GM06990 (cell line): ENCODE measurements at regions not wholly inside any gene's neighbourhood (a gene's known extent, or its start where the extent isn't known, plus 50 kb on each side); places are given as distances from the start of the nearest gene placed in this dataset.

Experiments used
- DNase-seq: peaks from one replicate; pipeline ENCODE4 v3.0.0-alpha.2; 2011; ENCODE audit not compliant: insufficient read length; ENCODE audit errors: extremely low read depth
- H3K27me3 ChIP-seq: replicated peaks from 2 replicates; pipeline ENCODE4 v1.6.0; 2011; ENCODE audit warnings: low read length; ENCODE audit not compliant: control insufficient read depth, insufficient read depth
- H3K36me3 ChIP-seq: 2 replicates; pipeline ENCODE4 v1.5.1; 2011; ENCODE audit warnings: low read length; ENCODE audit not compliant: control insufficient read depth, insufficient read depth
- H3K4me3 ChIP-seq: replicated peaks from 2 replicates; pipeline ENCODE4 v1.5.1; 2011; ENCODE audit warnings: low read depth, mild to moderate bottlenecking, control low read depth, low read length
- TF ChIP-seq, protein P1 (sequence below): IDR thresholded peaks from 2 replicates; pipeline ENCODE4 v1.5.1; 2011; ENCODE audit warnings: low read length, control low read depth, mild to moderate bottlenecking, inconsistent platforms; ENCODE audit not compliant: insufficient read depth, poor library complexity, severe bottlenecking

GRCh38 chr15:89035658-89036057 lies 52.6 kb upstream of the ABHD2 start:
- no peak for DNase-seq
- no peak overlapping the region for H3K4me3 ChIP-seq
- H3K27me3 ChIP-seq = no peaks in the 10 kb centered on the region
- TF ChIP-seq, protein P1, sequence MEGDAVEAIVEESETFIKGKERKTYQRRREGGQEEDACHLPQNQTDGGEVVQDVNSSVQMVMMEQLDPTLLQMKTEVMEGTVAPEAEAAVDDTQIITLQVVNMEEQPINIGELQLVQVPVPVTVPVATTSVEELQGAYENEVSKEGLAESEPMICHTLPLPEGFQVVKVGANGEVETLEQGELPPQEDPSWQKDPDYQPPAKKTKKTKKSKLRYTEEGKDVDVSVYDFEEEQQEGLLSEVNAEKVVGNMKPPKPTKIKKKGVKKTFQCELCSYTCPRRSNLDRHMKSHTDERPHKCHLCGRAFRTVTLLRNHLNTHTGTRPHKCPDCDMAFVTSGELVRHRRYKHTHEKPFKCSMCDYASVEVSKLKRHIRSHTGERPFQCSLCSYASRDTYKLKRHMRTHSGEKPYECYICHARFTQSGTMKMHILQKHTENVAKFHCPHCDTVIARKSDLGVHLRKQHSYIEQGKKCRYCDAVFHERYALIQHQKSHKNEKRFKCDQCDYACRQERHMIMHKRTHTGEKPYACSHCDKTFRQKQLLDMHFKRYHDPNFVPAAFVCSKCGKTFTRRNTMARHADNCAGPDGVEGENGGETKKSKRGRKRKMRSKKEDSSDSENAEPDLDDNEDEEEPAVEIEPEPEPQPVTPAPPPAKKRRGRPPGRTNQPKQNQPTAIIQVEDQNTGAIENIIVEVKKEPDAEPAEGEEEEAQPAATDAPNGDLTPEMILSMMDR = no peak
- H3K36me3 ChIP-seq = no peaks in the 10 kb centered on the region

GRCh38 chr15:89038146-89038545 lies 50.1 kb upstream of the ABHD2 start:
- TF ChIP-seq, protein P1 = no peak
- Histone ChIP-seq H3K27me3 (no peaks in the 10 kb centered on the region), H3K36me3 (no peaks in the 10 kb centered on the region), H3K4me3 (no peak overlapping the region)
- no peak for DNase-seq
